OCI-LY7 (cell line): ENCODE measurements at regions not wholly inside any gene's neighbourhood (a gene's known extent, or its start where the extent isn't known, plus 50 kb on each side); places are given as distances from the start of the nearest gene placed in this dataset.

Source experiments
- BruUV-seq: library from RNA; stranded (reverse); fragments of 400-500 nt; replicated peaks from 2 replicates; lab custom pipeline; 2021; lab: Mats Ljungman, UMichigan
- CTCF ChIA-PET: fragments of 300-600 bp; sonication (Branson Sonifier 250); formaldehyde crosslinking; loops from one replicate; lab custom pipeline; 2022; ENCODE audit warnings: antibody characterized with exemption; ENCODE audit not compliant: unreplicated experiment; lab: Charles Lee
- POLR2A ChIA-PET: fragments of 300-600 bp; sonication (Branson Sonifier 250); formaldehyde crosslinking; loops from one replicate; lab custom pipeline; 2022; ENCODE audit warnings: antibody characterized with exemption; lab: Charles Lee
- DNase-seq: peaks from one replicate; pipeline ENCODE4 v3.0.0-alpha.2; 2015; ENCODE audit warnings: low spot score
- H2AFZ ChIP-seq: fragments of 200-600 bp; sonication (generic), shearing (Covaris generic); 2 replicates; pipeline ENCODE4 v1.6.1; 2014; ENCODE audit warnings: mild to moderate bottlenecking, antibody characterized with exemption, low read length, moderate library complexity
- H3K27ac ChIP-seq: fragments of 200-600 bp; sonication (generic); 2 replicates; pipeline ENCODE4 v1.5.1; 2014; ENCODE audit warnings: mixed run types, low read depth, mild to moderate bottlenecking, moderate library complexity, low read length, inconsistent platforms; ENCODE audit not compliant: poor library complexity, severe bottlenecking
- H3K36me3 ChIP-seq: fragments of 200-600 bp; sonication (generic); 2 replicates; pipeline ENCODE4 v1.6.1; 2014; ENCODE audit warnings: mild to moderate bottlenecking, antibody characterized with exemption, low read length, moderate library complexity, mixed read lengths; ENCODE audit not compliant: insufficient read depth
- H3K4me1 ChIP-seq: fragments of 200-600 bp; sonication (generic); 2 replicates; pipeline ENCODE4 v1.5.1; 2014; ENCODE audit warnings: mild to moderate bottlenecking, low read length; ENCODE audit not compliant: insufficient read depth, poor library complexity, severe bottlenecking
- H3K4me2 ChIP-seq: fragments of 200-600 bp; sonication (generic); 2 replicates; pipeline ENCODE4 v1.6.1; 2014; ENCODE audit warnings: mild to moderate bottlenecking, low read length
- H3K4me3 ChIP-seq: fragments of 200-600 bp; sonication (generic); 2 replicates; pipeline ENCODE4 v1.5.1; 2014; ENCODE audit warnings: mild to moderate bottlenecking, low read depth, low read length; ENCODE audit not compliant: poor library complexity, severe bottlenecking
- H3K79me2 ChIP-seq: fragments of 200-600 bp; sonication (generic); 2 replicates; pipeline ENCODE4 v1.6.1; 2016; ENCODE audit warnings: low read depth, mild to moderate bottlenecking, low read length, moderate library complexity, mixed read lengths; ENCODE audit not compliant: insufficient read depth
- H3K9me2 ChIP-seq: fragments of 200-600 bp; sonication (generic); 2 replicates; pipeline ENCODE4 v1.6.1; 2016; ENCODE audit warnings: mild to moderate bottlenecking, low read length, mixed read lengths; ENCODE audit not compliant: insufficient read depth
- H3K9me3 ChIP-seq: fragments of 200-600 bp; sonication (generic); 2 replicates; pipeline ENCODE4 v1.6.1; 2014; ENCODE audit warnings: mild to moderate bottlenecking, mixed run types, low read length, mixed read lengths
- H4K20me1 ChIP-seq: fragments of 200-600 bp; sonication (generic); 2 replicates; pipeline ENCODE4 v1.6.1; 2014; ENCODE audit warnings: mild to moderate bottlenecking, antibody characterized with exemption, low read length, moderate library complexity, mixed read lengths; ENCODE audit not compliant: insufficient read depth
- EZH2phosphoT487 ChIP-seq: fragments of 200-600 bp; sonication (generic); IDR thresholded peaks from 2 replicates; pipeline ENCODE4 v1.6.1; 2018; ENCODE audit warnings: low read depth, borderline replicate concordance, mild to moderate bottlenecking, mixed run types, antibody characterized with exemption, low read length, moderate library complexity, mixed read lengths
- intact Hi-C: fragments of 100-400 bp; cut with micrococcal nuclease; formaldehyde crosslinking; loops from one replicate; pipeline ENCODE4 v1.10.0; 2022; ENCODE audit not compliant: unreplicated experiment
- TF ChIP-seq, protein P1 (sequence below): fragments of 200-600 bp; sonication (generic); conservative IDR thresholded peaks from 2 replicates; pipeline ENCODE4 v1.5.1; 2014; ENCODE audit warnings: mild to moderate bottlenecking, antibody characterized with exemption, low read length, moderate library complexity, mixed read lengths

DNA sequence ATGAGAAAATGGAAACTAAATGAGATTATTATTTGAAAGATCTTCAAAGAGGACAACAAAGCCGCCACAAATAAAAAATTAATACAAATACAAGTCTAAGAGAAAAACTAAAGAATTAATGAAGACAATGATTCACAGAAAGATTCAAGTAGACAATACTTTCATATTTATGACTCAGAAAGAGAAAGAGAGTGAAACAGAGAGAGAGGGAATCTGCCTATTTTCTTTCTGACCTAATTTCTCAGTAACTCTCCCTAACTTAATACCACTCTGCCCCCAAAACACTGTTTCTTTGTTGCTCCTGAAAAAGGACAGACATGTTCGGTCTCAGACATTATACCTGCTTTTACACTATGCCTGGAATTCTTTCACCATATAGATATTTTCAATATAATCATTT, 259.1 kb downstream of the SLC6A15 start:
- intact Hi-C loops: no loop called here
- H3K9me3 ChIP-seq: no peaks in the 10 kb centered on the region
- no peak overlapping the region for H3K4me2 ChIP-seq
- no peaks in the 10 kb centered on the region for H3K79me2 ChIP-seq
- CTCF ChIA-PET: no interaction called here
- H4K20me1 ChIP-seq: no peaks in the 10 kb centered on the region
- TF ChIP-seq, protein P1, sequence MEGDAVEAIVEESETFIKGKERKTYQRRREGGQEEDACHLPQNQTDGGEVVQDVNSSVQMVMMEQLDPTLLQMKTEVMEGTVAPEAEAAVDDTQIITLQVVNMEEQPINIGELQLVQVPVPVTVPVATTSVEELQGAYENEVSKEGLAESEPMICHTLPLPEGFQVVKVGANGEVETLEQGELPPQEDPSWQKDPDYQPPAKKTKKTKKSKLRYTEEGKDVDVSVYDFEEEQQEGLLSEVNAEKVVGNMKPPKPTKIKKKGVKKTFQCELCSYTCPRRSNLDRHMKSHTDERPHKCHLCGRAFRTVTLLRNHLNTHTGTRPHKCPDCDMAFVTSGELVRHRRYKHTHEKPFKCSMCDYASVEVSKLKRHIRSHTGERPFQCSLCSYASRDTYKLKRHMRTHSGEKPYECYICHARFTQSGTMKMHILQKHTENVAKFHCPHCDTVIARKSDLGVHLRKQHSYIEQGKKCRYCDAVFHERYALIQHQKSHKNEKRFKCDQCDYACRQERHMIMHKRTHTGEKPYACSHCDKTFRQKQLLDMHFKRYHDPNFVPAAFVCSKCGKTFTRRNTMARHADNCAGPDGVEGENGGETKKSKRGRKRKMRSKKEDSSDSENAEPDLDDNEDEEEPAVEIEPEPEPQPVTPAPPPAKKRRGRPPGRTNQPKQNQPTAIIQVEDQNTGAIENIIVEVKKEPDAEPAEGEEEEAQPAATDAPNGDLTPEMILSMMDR: no peak
- TF ChIP-seq EZH2phosphoT487: no peak
- no peaks in the 10 kb centered on the region for H3K36me3 ChIP-seq
- H2AFZ ChIP-seq: no peak overlapping the region
- no peak for DNase-seq
- no TSS peak for BruUV-seq
- POLR2A ChIA-PET: no interaction called here
- H3K9me2 ChIP-seq: 0 out of 2 replicates have a peak, but pooled peaks cover 4% of the 10 kb centered on the region
- no peak overlapping the region for H3K27ac ChIP-seq
- no peak overlapping the region for H3K4me3 ChIP-seq
- no peaks in the 10 kb centered on the region for H3K4me1 ChIP-seq

DNA sequence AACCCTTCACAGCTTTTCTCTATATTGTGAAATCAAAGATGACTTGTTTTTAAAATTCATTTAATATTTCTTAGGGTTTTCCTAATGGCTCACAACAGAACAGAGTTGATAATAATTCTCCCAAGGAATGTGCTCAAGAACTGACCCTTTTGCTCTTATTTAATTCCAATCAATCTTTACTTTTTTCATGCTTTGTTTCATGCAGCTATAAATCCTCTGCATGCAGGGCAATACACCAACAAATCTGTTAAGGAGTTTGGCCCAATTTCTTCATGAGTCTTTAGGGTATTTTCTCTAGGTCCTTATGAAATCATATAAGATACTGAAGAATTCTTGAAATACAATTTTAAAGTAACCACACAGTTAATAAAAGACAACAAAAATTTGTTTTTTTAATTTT, 264.2 kb downstream of the SLC6A15 start:
- no peak for DNase-seq
- Histone ChIP-seq H3K27ac (no peak overlapping the region), H3K36me3 (no peaks in the 10 kb centered on the region), H3K4me3 (no peak overlapping the region), H3K79me2 (no peaks in the 10 kb centered on the region), H3K9me3 (no peaks in the 10 kb centered on the region), H3K9me2 (0 out of 2 replicates have a peak, but pooled peaks cover 4% of the 10 kb centered on the region), H2AFZ (no peak overlapping the region), H4K20me1 (no peaks in the 10 kb centered on the region), H3K4me2 (no peak overlapping the region), H3K4me1 (no peaks in the 10 kb centered on the region)
- ChIA-PET POLR2A (no interaction called here), CTCF (no interaction called here)
- TF ChIP-seq, protein P1: no peak
- no peak for TF ChIP-seq EZH2phosphoT487
- no TSS peak for BruUV-seq
- intact Hi-C loops: no loop called here

DNA sequence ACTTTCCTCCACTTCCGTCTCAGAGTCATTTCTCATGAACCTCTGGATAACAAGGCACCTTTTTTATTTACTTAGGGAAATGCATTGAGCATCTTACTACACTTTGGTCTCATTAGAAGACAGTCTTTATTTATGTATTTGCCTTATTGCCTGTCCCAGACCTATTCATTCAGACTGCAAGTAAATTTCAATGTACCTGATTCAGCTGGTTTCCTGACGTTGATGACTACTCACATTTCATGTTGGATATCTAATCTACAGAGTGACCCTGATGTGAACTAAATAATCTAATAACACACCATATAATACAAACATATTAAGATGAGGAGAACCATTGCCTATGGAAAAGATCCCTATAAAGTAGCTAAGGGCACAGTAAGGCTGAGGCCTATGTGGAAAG, 267.7 kb downstream of the SLC6A15 start:
- DNase-seq: no peak
- Histone ChIP-seq H3K9me3 (no peaks in the 10 kb centered on the region), H3K4me1 (no peaks in the 10 kb centered on the region), H2AFZ (no peak overlapping the region), H3K4me3 (no peak overlapping the region), H3K4me2 (no peak overlapping the region), H3K27ac (no peak overlapping the region), H3K79me2 (no peaks in the 10 kb centered on the region), H3K9me2 (0 out of 2 replicates have a peak, but pooled peaks cover 4% of the 10 kb centered on the region), H3K36me3 (no peaks in the 10 kb centered on the region), H4K20me1 (no peaks in the 10 kb centered on the region)
- BruUV-seq: no TSS peak
- intact Hi-C loops: no loop called here
- POLR2A ChIA-PET: interaction anchor here (1.1 kb wide), 1 partner anchor 234 kb away, joined by 4 read pairs; no protein-coding TSS in a partner anchor
- TF ChIP-seq, protein P1: no peak
- TF ChIP-seq EZH2phosphoT487: no peak
- CTCF ChIA-PET: no interaction called here
